Ishikawa (cell line): ENCODE measurements at regions not wholly inside any gene's neighbourhood (a gene's known extent, or its start where the extent isn't known, plus 50 kb on each side); places are given as distances from the start of the nearest gene placed in this dataset.

Source experiments
- CEBPB ChIP-seq: IDR thresholded peaks from 2 replicates; pipeline ENCODE4 v1.6.1; 2012
- CREB1 ChIP-seq: IDR thresholded peaks from 2 replicates; pipeline ENCODE4 v1.6.1; 2012; ENCODE audit warnings: low read depth
- EGR1 ChIP-seq: IDR thresholded peaks from 2 replicates; pipeline ENCODE4 v1.6.1; 2012
- EP300 ChIP-seq: IDR thresholded peaks from 2 replicates; pipeline ENCODE4 v1.6.1; 2012; ENCODE audit warnings: borderline replicate concordance
- FOXM1 ChIP-seq: IDR thresholded peaks from 2 replicates; pipeline ENCODE4 v1.6.1; 2012; ENCODE audit warnings: low read depth, borderline replicate concordance
- NFIC ChIP-seq: IDR thresholded peaks from 2 replicates; pipeline ENCODE4 v1.6.1; 2012
- TAF1 ChIP-seq: IDR thresholded peaks from 2 replicates; pipeline ENCODE4 v1.6.1; 2012; ENCODE audit warnings: low read depth, mild to moderate bottlenecking
- TCF12 ChIP-seq: IDR thresholded peaks from 2 replicates; pipeline ENCODE4 v1.6.1; 2012; ENCODE audit warnings: low read depth
- TEAD4 ChIP-seq: IDR thresholded peaks from 2 replicates; pipeline ENCODE4 v1.6.1; 2012
- YY1 ChIP-seq: IDR thresholded peaks from 2 replicates; pipeline ENCODE4 v1.6.1; 2012; ENCODE audit warnings: low read depth
- ZBTB7A ChIP-seq: IDR thresholded peaks from 2 replicates; pipeline ENCODE4 v1.6.1; 2012; ENCODE audit warnings: low read depth
- TF ChIP-seq, protein P1 (sequence below): IDR thresholded peaks from 2 replicates; pipeline ENCODE4 v1.6.1; 2012; ENCODE audit warnings: low read depth, mild to moderate bottlenecking
- TF ChIP-seq, protein P2 (sequence below): IDR thresholded peaks from 2 replicates; pipeline ENCODE4 v1.6.1; 2012
- TF ChIP-seq, protein P3 (sequence below): IDR thresholded peaks from 2 replicates; pipeline ENCODE4 v1.6.1; 2012

DNA sequence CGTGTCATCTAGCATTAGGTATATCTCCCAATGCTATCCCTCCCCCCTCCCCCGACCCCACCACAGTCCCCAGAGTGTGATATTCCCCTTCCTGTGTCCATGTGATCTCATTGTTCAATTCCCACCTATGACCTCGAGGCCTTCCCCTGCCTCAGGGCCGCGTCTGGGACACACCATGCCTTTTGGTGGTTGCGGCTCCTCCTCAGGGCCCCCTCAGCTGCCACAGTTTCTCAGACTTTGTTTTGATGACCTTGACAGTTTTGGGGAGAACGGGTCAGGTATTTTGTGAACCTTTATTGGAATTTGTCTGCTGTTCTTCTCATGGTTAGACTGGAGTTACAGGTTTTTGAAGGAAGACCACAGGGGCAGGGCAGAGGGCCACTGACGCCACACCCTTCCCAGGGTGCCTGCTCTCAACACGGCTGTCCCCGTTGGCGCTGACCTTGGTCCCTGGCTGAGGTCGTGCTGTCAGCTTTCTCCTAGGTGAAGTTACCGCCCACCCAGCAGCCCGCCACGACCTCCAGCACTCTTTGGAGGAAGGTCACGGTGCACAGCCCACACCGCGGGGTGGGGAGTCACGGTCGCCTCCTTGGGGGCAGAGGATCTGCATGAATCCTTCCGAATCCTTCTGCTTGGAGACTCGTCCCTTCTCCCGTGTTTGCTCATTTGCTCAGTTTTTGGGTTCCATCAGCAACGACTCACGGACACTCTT lies 130.5 kb downstream of the KIF26A start:
- TF ChIP-seq, protein P1, sequence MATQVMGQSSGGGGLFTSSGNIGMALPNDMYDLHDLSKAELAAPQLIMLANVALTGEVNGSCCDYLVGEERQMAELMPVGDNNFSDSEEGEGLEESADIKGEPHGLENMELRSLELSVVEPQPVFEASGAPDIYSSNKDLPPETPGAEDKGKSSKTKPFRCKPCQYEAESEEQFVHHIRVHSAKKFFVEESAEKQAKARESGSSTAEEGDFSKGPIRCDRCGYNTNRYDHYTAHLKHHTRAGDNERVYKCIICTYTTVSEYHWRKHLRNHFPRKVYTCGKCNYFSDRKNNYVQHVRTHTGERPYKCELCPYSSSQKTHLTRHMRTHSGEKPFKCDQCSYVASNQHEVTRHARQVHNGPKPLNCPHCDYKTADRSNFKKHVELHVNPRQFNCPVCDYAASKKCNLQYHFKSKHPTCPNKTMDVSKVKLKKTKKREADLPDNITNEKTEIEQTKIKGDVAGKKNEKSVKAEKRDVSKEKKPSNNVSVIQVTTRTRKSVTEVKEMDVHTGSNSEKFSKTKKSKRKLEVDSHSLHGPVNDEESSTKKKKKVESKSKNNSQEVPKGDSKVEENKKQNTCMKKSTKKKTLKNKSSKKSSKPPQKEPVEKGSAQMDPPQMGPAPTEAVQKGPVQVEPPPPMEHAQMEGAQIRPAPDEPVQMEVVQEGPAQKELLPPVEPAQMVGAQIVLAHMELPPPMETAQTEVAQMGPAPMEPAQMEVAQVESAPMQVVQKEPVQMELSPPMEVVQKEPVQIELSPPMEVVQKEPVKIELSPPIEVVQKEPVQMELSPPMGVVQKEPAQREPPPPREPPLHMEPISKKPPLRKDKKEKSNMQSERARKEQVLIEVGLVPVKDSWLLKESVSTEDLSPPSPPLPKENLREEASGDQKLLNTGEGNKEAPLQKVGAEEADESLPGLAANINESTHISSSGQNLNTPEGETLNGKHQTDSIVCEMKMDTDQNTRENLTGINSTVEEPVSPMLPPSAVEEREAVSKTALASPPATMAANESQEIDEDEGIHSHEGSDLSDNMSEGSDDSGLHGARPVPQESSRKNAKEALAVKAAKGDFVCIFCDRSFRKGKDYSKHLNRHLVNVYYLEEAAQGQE = peak; percentile 19; the same call in 1 of the 2 replicates
- no peak for TF ChIP-seq EGR1

DNA sequence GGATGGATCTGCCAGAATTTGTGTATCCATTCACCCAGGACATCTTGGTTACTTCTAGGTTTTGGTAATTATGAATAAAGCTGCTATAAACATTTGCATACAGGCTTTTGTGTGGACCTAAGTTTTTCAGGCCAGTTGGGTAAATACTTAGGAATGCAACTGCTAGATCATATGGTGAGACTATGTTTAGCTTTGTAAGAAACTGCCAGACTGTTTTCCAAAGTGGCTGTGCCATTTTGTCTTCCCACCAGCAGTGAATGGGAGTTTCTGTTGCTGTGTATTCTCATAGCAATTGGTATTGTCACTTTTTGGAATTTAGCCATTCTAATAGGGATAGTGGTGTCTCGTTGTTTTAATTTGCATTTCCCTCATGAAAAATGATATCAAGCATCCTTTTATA lies 133.0 kb downstream of the KIF26A start:
- TF ChIP-seq TEAD4 (no peak), EP300 (no peak), YY1 (no peak), TCF12 (no peak), TAF1 (no peak), CREB1 (no peak), FOXM1 (no peak), ZBTB7A (no peak), NFIC (no peak)
- TF ChIP-seq, protein P1 = no peak

DNA sequence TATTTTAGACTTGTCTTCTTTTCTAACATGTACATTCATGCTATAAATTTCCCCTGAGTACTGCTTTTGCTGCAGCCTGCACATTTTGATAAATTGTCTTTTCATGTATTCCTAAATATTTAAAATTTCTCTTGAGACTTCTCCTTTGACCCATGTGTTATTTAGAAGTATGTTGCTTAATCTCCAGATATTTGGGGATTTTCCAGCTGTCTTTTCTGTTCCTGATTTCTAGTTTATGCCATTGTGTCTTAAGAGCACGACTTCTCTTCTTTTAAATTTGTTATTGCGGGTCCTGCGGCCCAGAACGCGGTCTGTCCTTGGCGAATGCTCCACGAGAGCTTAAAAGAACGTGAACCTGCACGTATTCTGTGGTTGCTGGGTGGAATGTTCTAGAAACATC lies 136.4 kb downstream of the KIF26A start:
- TF ChIP-seq, protein P1 = no peak
- TF ChIP-seq ZBTB7A (no peak), TEAD4 (no peak), TAF1 (no peak), YY1 (no peak), TCF12 (no peak), FOXM1 (no peak), EP300 (no peak), NFIC (no peak)
- TF ChIP-seq, protein P2, sequence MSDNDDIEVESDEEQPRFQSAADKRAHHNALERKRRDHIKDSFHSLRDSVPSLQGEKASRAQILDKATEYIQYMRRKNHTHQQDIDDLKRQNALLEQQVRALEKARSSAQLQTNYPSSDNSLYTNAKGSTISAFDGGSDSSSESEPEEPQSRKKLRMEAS = no peak
- TF ChIP-seq, protein P3, sequence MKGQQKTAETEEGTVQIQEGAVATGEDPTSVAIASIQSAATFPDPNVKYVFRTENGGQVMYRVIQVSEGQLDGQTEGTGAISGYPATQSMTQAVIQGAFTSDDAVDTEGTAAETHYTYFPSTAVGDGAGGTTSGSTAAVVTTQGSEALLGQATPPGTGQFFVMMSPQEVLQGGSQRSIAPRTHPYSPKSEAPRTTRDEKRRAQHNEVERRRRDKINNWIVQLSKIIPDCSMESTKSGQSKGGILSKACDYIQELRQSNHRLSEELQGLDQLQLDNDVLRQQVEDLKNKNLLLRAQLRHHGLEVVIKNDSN = no peak

DNA sequence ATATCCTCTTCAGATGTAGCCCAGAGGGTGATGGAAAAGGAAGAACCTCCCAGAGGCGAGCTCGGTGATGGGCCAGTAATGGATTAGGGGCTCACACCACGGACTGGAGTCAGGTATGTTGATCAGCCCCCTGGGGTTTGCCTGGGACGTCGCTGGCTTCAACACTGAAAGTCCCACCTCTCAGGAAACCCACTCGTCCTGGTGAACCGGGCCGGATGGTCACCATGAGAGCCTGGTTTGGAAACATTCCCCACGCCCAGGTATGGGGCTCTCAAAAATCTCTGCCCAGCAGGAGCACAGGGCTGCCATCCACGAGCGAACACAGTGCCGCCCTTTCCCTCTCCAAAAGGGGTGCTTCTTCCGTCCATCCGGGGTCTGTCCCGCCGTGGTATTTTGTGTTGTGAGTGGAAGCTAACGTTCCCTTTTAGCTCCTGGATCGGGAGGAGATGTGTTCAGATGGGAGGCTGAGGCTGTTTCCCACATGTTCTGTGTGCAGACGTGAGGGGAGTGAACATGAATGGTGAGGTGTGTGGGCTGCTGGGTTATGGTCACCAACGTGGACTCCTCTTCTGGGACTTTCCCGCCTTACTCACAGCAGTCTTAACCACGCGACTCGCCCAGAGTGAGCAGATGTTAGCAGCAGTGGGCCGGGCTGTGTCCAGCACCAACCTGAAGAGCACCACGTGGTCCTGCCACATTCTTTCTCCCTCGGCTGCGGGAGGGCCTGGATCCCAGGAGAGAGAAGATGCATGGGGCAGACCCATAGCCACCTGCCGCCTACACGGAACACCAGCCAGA lies 139.2 kb downstream of the KIF26A start:
- TF ChIP-seq CREB1 = no peak
- TF ChIP-seq, protein P2 = peak; percentile 31; the same call in 1 of the 2 replicates
- TF ChIP-seq, protein P3 = peak; percentile 43; the same call in 1 of the 2 replicates

DNA sequence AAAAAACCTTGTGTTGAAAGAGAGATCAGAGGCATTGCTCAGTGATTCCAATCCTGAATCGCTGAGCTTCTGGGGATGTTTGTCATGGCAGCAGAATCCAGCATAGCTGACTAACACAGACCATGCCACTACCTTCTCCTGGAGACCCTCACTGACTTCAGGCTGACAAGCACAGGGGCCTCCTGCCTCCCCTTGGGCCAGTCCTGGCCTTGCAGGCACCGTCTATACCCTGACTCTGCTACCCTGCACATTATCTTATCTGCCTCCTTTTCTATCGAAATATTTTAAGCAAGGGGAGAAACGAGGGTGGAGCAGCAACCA lies 139.8 kb downstream of the KIF26A start:
- TF ChIP-seq EGR1 = no peak
- TF ChIP-seq, protein P1 = no peak
- TF ChIP-seq TCF12 = no peak
- TF ChIP-seq CEBPB = no peak
- TF ChIP-seq ZBTB7A = no peak
- TF ChIP-seq TEAD4 = no peak
- TF ChIP-seq, protein P3 = no peak
- no peak for TF ChIP-seq TAF1
- TF ChIP-seq, protein P2 = no peak
- no peak for TF ChIP-seq FOXM1
- no peak for TF ChIP-seq CREB1
